Colonic mucosa (tissue), 4 donors: ENCODE measurements at regions not wholly inside any gene's neighbourhood (a gene's known extent, or its start where the extent isn't known, plus 50 kb on each side); places are given as distances from the start of the nearest gene placed in this dataset.

ENCODE experiments used
- DNase-seq: peaks from one replicate; pipeline ENCODE4 v3.0.0-alpha.2; 2020
- H3K27ac ChIP-seq: fragments of 200-600 bp; one replicate; pipeline ENCODE4 v1.8.0; 2021
- H3K27me3 ChIP-seq: fragments of 200-600 bp; one replicate; pipeline ENCODE4 v1.8.0; 2021
- H3K36me3 ChIP-seq: fragments of 200-600 bp; one replicate; pipeline ENCODE4 v1.8.0; 2021
- H3K4me1 ChIP-seq: fragments of 200-600 bp; one replicate; pipeline ENCODE4 v1.8.0; 2021; ENCODE audit warnings: mild to moderate bottlenecking
- H3K4me3 ChIP-seq: fragments of 200-600 bp; one replicate; pipeline ENCODE4 v1.8.0; 2021
- H3K9ac ChIP-seq, 2 donors: one replicate each; pipeline ENCODE4 v1.7.0; 2013; ENCODE audit warnings: control low read depth in 2 of 2, low read depth in 2 of 2, low read length in 2 of 2
- H3K9me3 ChIP-seq: fragments of 200-600 bp; one replicate; pipeline ENCODE4 v1.8.0; 2021
- CTCF ChIP-seq: fragments of 200-600 bp; IDR thresholded peaks from one replicate; pipeline ENCODE4 v1.8.0; 2022; ENCODE audit warnings: antibody characterized with exemption, mild to moderate bottlenecking
- intact Hi-C: fragments of 100-400 bp; cut with DNase I; formaldehyde crosslinking; loops from one replicate; pipeline ENCODE4 v1.14.1; 2022
- donor health status: healthy.
- donor health status: DM: no; HTN: no; CAD: no.
- donor health status: DM: no; HTN: no; CAD: no.

- no peak for DNase-seq
- Histone ChIP-seq H3K27me3 (no peaks in the 10 kb centered on the region), H3K4me3 (no peak overlapping the region), H3K4me1 (no peaks in the 10 kb centered on the region), H3K36me3 (no peaks in the 10 kb centered on the region), H3K27ac (no peak overlapping the region), H3K9ac (no peak overlapping the region), H3K9me3 (no peaks in the 10 kb centered on the region)
- TF ChIP-seq CTCF = no peak
- intact Hi-C loops = no loop called here
These were observed 146.6 kb upstream of the NR2F2 start for GRCh38 chr15:96183867-96184266.

GRCh38 chr15:96184297-96184696, 146.2 kb upstream of the NR2F2 start:
- Histone ChIP-seq H3K4me3 (no peak overlapping the region), H3K9ac (no peak overlapping the region), H3K4me1 (no peaks in the 10 kb centered on the region), H3K27ac (no peak overlapping the region), H3K27me3 (no peaks in the 10 kb centered on the region), H3K9me3 (no peaks in the 10 kb centered on the region), H3K36me3 (no peaks in the 10 kb centered on the region)
- DNase-seq = no peak
- intact Hi-C loops = no loop called here
- no peak for TF ChIP-seq CTCF

GRCh38 chr15:96186105-96186504, 144.4 kb upstream of the NR2F2 start:
- no peak for DNase-seq
- Histone ChIP-seq H3K9ac (no peak overlapping the region), H3K4me1 (no peaks in the 10 kb centered on the region), H3K36me3 (no peaks in the 10 kb centered on the region), H3K27me3 (no peaks in the 10 kb centered on the region), H3K4me3 (no peak overlapping the region), H3K9me3 (no peaks in the 10 kb centered on the region), H3K27ac (no peak overlapping the region)
- intact Hi-C loops = no loop called here
- no peak for TF ChIP-seq CTCF

- H3K27me3 ChIP-seq = no peaks in the 10 kb centered on the region
- TF ChIP-seq CTCF = no peak
- H3K4me1 ChIP-seq = no peaks in the 10 kb centered on the region
- no peak overlapping the region for H3K9ac ChIP-seq
- intact Hi-C loops = no loop called here
- no peaks in the 10 kb centered on the region for H3K9me3 ChIP-seq
- H3K36me3 ChIP-seq = no peaks in the 10 kb centered on the region
- H3K4me3 ChIP-seq = no peak overlapping the region
- no peak overlapping the region for H3K27ac ChIP-seq
- DNase-seq = no peak
These were observed 142.9 kb upstream of the NR2F2 start for GRCh38 chr15:96187341-96188305.

GRCh38 chr15:96197721-96198120, 132.8 kb upstream of the NR2F2 start:
- Histone ChIP-seq H3K4me1 (no peaks in the 10 kb centered on the region), H3K36me3 (no peaks in the 10 kb centered on the region), H3K4me3 (no peak overlapping the region), H3K27ac (no peak overlapping the region), H3K9me3 (no peaks in the 10 kb centered on the region), H3K9ac (no peak overlapping the region), H3K27me3 (no peaks in the 10 kb centered on the region)
- DNase-seq = no peak
- no peak for TF ChIP-seq CTCF
- intact Hi-C loops = no loop called here
